ENCODE measurements at regions not wholly inside any gene's neighbourhood (a gene's known extent, or its start where the extent isn't known, plus 50 kb on each side); places are given as distances from the start of the nearest gene placed in this dataset.

- TF ChIP-seq REST (IDR thresholded peaks at IDR 0.05; ENCODE audit: low read depth, low read length): no peak
Observed at GRCh38 chr2:60053791-60054190, 499.7 kb downstream of the BCL11A start (continued).

GRCh38 chr2:60052601-60053000 lies 500.9 kb downstream of the BCL11A start:
- no peaks in the 10 kb centered on the region for H4K20me1 ChIP-seq (ENCODE audit: control insufficient read depth, insufficient read depth)
- WGBS (ENCODE audit: insufficient coverage, insufficient replicate concordance, low lambda C conversion rate, missing lambda C conversion rate): 86% methylated on average over 3 of the region's 3 CpGs
- SMC1A ChIA-PET (ENCODE audit: uncharacterized antibody, unreplicated experiment): no interaction called here
- DNase-seq (ENCODE audit: low read depth, low spot score) (no peak), ATAC-seq (no peak), FAIRE-seq (no peak)
- H3K9me3 ChIP-seq (replicated peaks; ENCODE audit: control insufficient read depth, insufficient read depth, low read length): no peaks in the 10 kb centered on the region
- no peak overlapping the region for H3K4me3 ChIP-seq
- H3K79me2 ChIP-seq (ENCODE audit: control insufficient read depth, insufficient read depth, low read length): no peaks in the 10 kb centered on the region
- no peaks in the 10 kb centered on the region for H3K36me3 ChIP-seq (ENCODE audit: control insufficient read depth in 2 of 2, insufficient read depth in 2 of 2, low read length in 1 of 2)
- no peak overlapping the region for H2AFZ ChIP-seq (ENCODE audit: control insufficient read depth, low read depth, low read length)
- H3K9ac ChIP-seq (ENCODE audit: control insufficient read depth, insufficient read depth, low read length): no peak overlapping the region
- RAD21 ChIA-PET (ENCODE audit: unreplicated experiment): no interaction called here
- BruUV-seq (replicated peaks): no TSS peak
- no peak overlapping the region for H3K4me2 ChIP-seq (ENCODE audit: control insufficient read depth, insufficient read depth)
- H3K4me1 ChIP-seq (ENCODE audit: control insufficient read depth, insufficient read depth, low read length): no peaks in the 10 kb centered on the region
- no peaks in the 10 kb centered on the region; a peak in 1 of 4 replicates for H3K27me3 ChIP-seq (replicated peaks in 1 of 2; ENCODE audit: control insufficient read depth in 2 of 2, insufficient read depth in 2 of 2, low read length in 1 of 2)
- POLR2A ChIA-PET: no interaction called here
- in situ Hi-C loops (cut with MboI) (no loop called here), intact Hi-C loops (cut with micrococcal nuclease; ENCODE audit: unreplicated experiment) (no loop called here)
- CTCF ChIA-PET: no interaction called here
- no peak overlapping the region for H3K27ac ChIP-seq (ENCODE audit: control insufficient read depth, insufficient read depth)
- TF ChIP-seq NR2C2 (IDR thresholded peaks at IDR 0.05; ENCODE audit: borderline replicate concordance, control insufficient read depth, insufficient read length, low read depth) (no peak), TCF3 (IDR thresholded peaks at IDR 0.05; ENCODE audit: borderline replicate concordance, insufficient read depth, low read depth, low read length) (no peak), TCF12 (IDR thresholded peaks at IDR 0.05; ENCODE audit: low read depth, low read length) (no peak), ZNF622 (IDR thresholded peaks at IDR 0.05) (no peak), RBBP5 (conservative IDR thresholded peaks at IDR 0.05) (no peak), ZBTB4 (CRISPR knock-in tag; IDR thresholded peaks at IDR 0.05) (no peak), EP300 (IDR thresholded peaks at IDR 0.05; ENCODE audit: borderline replicate concordance in 1 of 2, control insufficient read depth in 1 of 2, low read depth in 2 of 2, low read length in 2 of 2) (no peak), MAX (IDR thresholded peaks at IDR 0.05; ENCODE audit: low read depth, low read length) (no peak), ZNF207 (IDR thresholded peaks at IDR 0.05; ENCODE audit: borderline replicate concordance) (no peak), PRDM15 (CRISPR knock-in tag; IDR thresholded peaks at IDR 0.05) (no peak)

Data from GM12878 (cell line).